H1 (cell line): ENCODE measurements at regions not wholly inside any gene's neighbourhood (a gene's known extent, or its start where the extent isn't known, plus 50 kb on each side); places are given as distances from the start of the nearest gene placed in this dataset.

Experiments used
- ATF2 ChIP-seq: IDR thresholded peaks from 2 replicates; pipeline ENCODE4 v1.6.1; 2012; ENCODE audit warnings: low read length, inconsistent platforms
- CTCF ChIP-seq, 3 experiments: IDR thresholded peaks; 1 replicate in 2 of 3; 2 replicates in 1 of 3; pipeline versions ENCODE4 v1.5.1 to v1.6.1; 2011; ENCODE audit warnings: low read length in 3 of 3, mild to moderate bottlenecking in 3 of 3, inconsistent platforms in 2 of 3, low read depth in 1 of 3, moderate library complexity in 1 of 3; ENCODE audit not compliant: insufficient read depth in 1 of 3; ENCODE audit errors: control extremely low read depth in 1 of 3
- EZH2 ChIP-seq: fragments of 200-600 bp; sonication (generic); IDR thresholded peaks from 2 replicates; pipeline ENCODE4 v1.7.1; 2012; ENCODE audit warnings: low read depth, mild to moderate bottlenecking, moderate library complexity, low read length, inconsistent platforms; ENCODE audit not compliant: severe bottlenecking
- HDAC6 ChIP-seq: IDR thresholded peaks from one replicate; pipeline ENCODE4 v1.7.1; 2012; ENCODE audit warnings: low read depth, mild to moderate bottlenecking, inconsistent platforms, low read length, moderate library complexity
- MAX ChIP-seq: IDR thresholded peaks from 2 replicates; pipeline ENCODE4 v1.6.1; 2012; ENCODE audit warnings: inconsistent platforms
- NRF1 ChIP-seq: IDR thresholded peaks from 2 replicates; pipeline ENCODE4 v1.6.1; 2011; ENCODE audit warnings: mild to moderate bottlenecking, low read depth, low read length, improper control_type of control experiment
- POLR2AphosphoS5 ChIP-seq: IDR thresholded peaks from 2 replicates; pipeline ENCODE4 v1.6.1; 2011; ENCODE audit warnings: low read depth, low read length
- RFX5 ChIP-seq: IDR thresholded peaks from 2 replicates; pipeline ENCODE4 v1.6.1; 2011; ENCODE audit warnings: low read depth, low read length, improper control_type of control experiment, borderline replicate concordance
- SIN3A ChIP-seq, 2 experiments: IDR thresholded peaks in 1 of 2; conservative IDR thresholded peaks in 1 of 2; 2 replicates each; pipeline ENCODE4 v1.6.1; 2011 to 2012; ENCODE audit warnings: low read length in 2 of 2, improper control_type of control experiment in 1 of 2, low read depth in 1 of 2, mild to moderate bottlenecking in 1 of 2
- TAF1 ChIP-seq: IDR thresholded peaks from 2 replicates; pipeline ENCODE4 v1.6.1; 2011; ENCODE audit warnings: mild to moderate bottlenecking, low read depth, low read length

- TF ChIP-seq EZH2 (no peak), NRF1 (no peak), CTCF (IDR thresholded peaks at IDR 0.05; ENCODE audit: control extremely low read depth in 1 of 3, insufficient read depth in 1 of 3, low read depth in 1 of 3, low read length in 3 of 3) (no peak), POLR2AphosphoS5 (no peak), HDAC6 (no peak), SIN3A (conservative IDR thresholded peaks at IDR 0.05 in 1 of 2, IDR thresholded peaks at IDR 0.05 in 1 of 2; ENCODE audit: low read depth in 1 of 2, low read length in 2 of 2) (no peak), MAX (no peak), TAF1 (no peak), ATF2 (no peak), RFX5 (no peak)
Observed at GRCh38 chr5:78699552-78700153, 51.1 kb upstream of the LHFPL2 start.
